ENCODE measurements at regions not wholly inside any gene's neighbourhood (a gene's known extent, or its start where the extent isn't known, plus 50 kb on each side); places are given as distances from the start of the nearest gene placed in this dataset.

- TF ChIP-seq SP1 (IDR thresholded peaks at IDR 0.05; ENCODE audit: low read depth) = no peak
- TF ChIP-seq ZFX (IDR thresholded peaks at IDR 0.05) = no peak
- no peak for TF ChIP-seq SRF (IDR thresholded peaks at IDR 0.05; ENCODE audit: low read depth)
Observed at GRCh38 chr14:76673261-76673660, 88.0 kb upstream of the VASH1 start (continued).

GRCh38 chr14:76675046-76675445, 86.2 kb upstream of the VASH1 start:
- no peaks in the 10 kb centered on the region for H3K36me3 ChIP-seq (ENCODE audit: control insufficient read depth in 1 of 2, insufficient read depth in 2 of 2, low read length in 2 of 2)
- no peak for TF ChIP-seq POLR2AphosphoS5 (IDR thresholded peaks at IDR 0.05; ENCODE audit: low read depth, low read length)
- no peak for TF ChIP-seq CEBPB (IDR thresholded peaks at IDR 0.05; ENCODE audit: low read depth)
- no peak for TF ChIP-seq ZNF274 (IDR thresholded peaks at IDR 0.05; ENCODE audit: low read depth, low read length)
- no peak for TF ChIP-seq ZFX (IDR thresholded peaks at IDR 0.05)
- no peak for TF ChIP-seq SP1 (IDR thresholded peaks at IDR 0.05; ENCODE audit: low read depth)
- TF ChIP-seq ELF1 (IDR thresholded peaks at IDR 0.05; ENCODE audit: borderline replicate concordance, low read depth) = no peak
- no peak for TF ChIP-seq TCF7L2 (IDR thresholded peaks at IDR 0.05; ENCODE audit: borderline replicate concordance, extremely low read depth, insufficient read depth, insufficient read length)
- no peak for TF ChIP-seq SIN3A (IDR thresholded peaks at IDR 0.05; ENCODE audit: low read depth)
- no peak for TF ChIP-seq YY1 (IDR thresholded peaks at IDR 0.05; ENCODE audit: extremely low read depth, insufficient replicate concordance, low read depth, low read length)
- intact Hi-C loops (cut with micrococcal nuclease) = no loop called here
- RAD21 ChIA-PET (ENCODE audit: low non-redundant PET in 1 of 2, low total read pairs in 2 of 2, uncharacterized antibody in 2 of 2, unreplicated experiment in 2 of 2) = no interaction called here
- DNase-seq (ENCODE audit: low read depth, low spot score) = no peak
- H2AFZ ChIP-seq (ENCODE audit: low read depth, low read length, poor library complexity, severe bottlenecking) = no peak overlapping the region
- POLR2A ChIA-PET = no interaction called here
- CTCF ChIA-PET = no interaction called here
- ATAC-seq = no peak
- no peaks in the 10 kb centered on the region for H4K20me1 ChIP-seq (ENCODE audit: insufficient read depth)
- H3K27ac ChIP-seq (ENCODE audit: low read depth, low read length) = no peak overlapping the region
- no peaks in the 10 kb centered on the region for H3K9me2 ChIP-seq (ENCODE audit: insufficient read depth)
- BruUV-seq (replicated peaks) = no TSS peak
- H3K4me2 ChIP-seq (ENCODE audit: low read length) = no peak overlapping the region
- H3K79me2 ChIP-seq (ENCODE audit: insufficient read depth, low read length) = no peaks in the 10 kb centered on the region
- no peaks in the 10 kb centered on the region for H3K27me3 ChIP-seq (ENCODE audit: insufficient read depth, low read length)
- H3K9ac ChIP-seq (ENCODE audit: low read length) = no peak overlapping the region
- no peaks in the 10 kb centered on the region for H3K9me3 ChIP-seq (ENCODE audit: control insufficient read depth in 1 of 2, insufficient read depth in 1 of 2, low read depth in 1 of 2, low read length in 2 of 2)
- no peak overlapping the region for H3K4me3 ChIP-seq (replicated peaks in 1 of 2; ENCODE audit: low read depth in 1 of 2, low read length in 2 of 2)
- H3K4me1 ChIP-seq (ENCODE audit: control insufficient read depth in 1 of 2, insufficient read depth in 2 of 2, low read length in 2 of 2) = no peaks in the 10 kb centered on the region

GRCh38 chr14:76676539-76676938, 84.7 kb upstream of the VASH1 start:
- H3K4me1 ChIP-seq (ENCODE audit: control insufficient read depth in 1 of 2, insufficient read depth in 2 of 2, low read length in 2 of 2) = no peaks in the 10 kb centered on the region
- no peaks in the 10 kb centered on the region for H3K27me3 ChIP-seq (ENCODE audit: insufficient read depth, low read length)
- no peak overlapping the region for H3K27ac ChIP-seq (ENCODE audit: low read depth, low read length)
- ATAC-seq (no peak), DNase-seq (ENCODE audit: low read depth, low spot score) (no peak)
- no peaks in the 10 kb centered on the region for H3K79me2 ChIP-seq (ENCODE audit: insufficient read depth, low read length)
- H4K20me1 ChIP-seq (ENCODE audit: insufficient read depth) = no peaks in the 10 kb centered on the region
- no peaks in the 10 kb centered on the region for H3K9me2 ChIP-seq (ENCODE audit: insufficient read depth)
- no peak overlapping the region for H3K4me2 ChIP-seq (ENCODE audit: low read length)
- ChIA-PET CTCF (no interaction called here), POLR2A (no interaction called here), RAD21 (ENCODE audit: low non-redundant PET in 1 of 2, low total read pairs in 2 of 2, uncharacterized antibody in 2 of 2, unreplicated experiment in 2 of 2) (no interaction called here)
- TF ChIP-seq EZH2 (IDR thresholded peaks at IDR 0.05) (no peak), CTCF (IDR thresholded peaks at IDR 0.05 in 2 of 3, conservative IDR thresholded peaks at IDR 0.05 in 1 of 3; ENCODE audit: borderline replicate concordance in 1 of 3, insufficient read depth in 1 of 3, low read depth in 2 of 3, low read length in 2 of 3) (no peak), ZNF274 (IDR thresholded peaks at IDR 0.05; ENCODE audit: low read depth, low read length) (no peak)
- no TSS peak for BruUV-seq (replicated peaks)
- H3K9me3 ChIP-seq (ENCODE audit: control insufficient read depth in 1 of 2, insufficient read depth in 1 of 2, low read depth in 1 of 2, low read length in 2 of 2) = no peaks in the 10 kb centered on the region; a peak in 1 of 4 replicates
- no peaks in the 10 kb centered on the region for H3K36me3 ChIP-seq (ENCODE audit: control insufficient read depth in 1 of 2, insufficient read depth in 2 of 2, low read length in 2 of 2)
- no peak overlapping the region for H2AFZ ChIP-seq (ENCODE audit: low read depth, low read length, poor library complexity, severe bottlenecking)
- no peak overlapping the region for H3K9ac ChIP-seq (ENCODE audit: low read length)
- no peak overlapping the region for H3K4me3 ChIP-seq (replicated peaks in 1 of 2; ENCODE audit: low read depth in 1 of 2, low read length in 2 of 2)
- intact Hi-C loops (cut with micrococcal nuclease) = no loop called here
